Panc1 (cell line): ENCODE measurements at regions not wholly inside any gene's neighbourhood (a gene's known extent, or its start where the extent isn't known, plus 50 kb on each side); places are given as distances from the start of the nearest gene placed in this dataset.

ENCODE experiments used
- CTCF ChIP-seq: fragments of 450-650 bp; IDR thresholded peaks from 2 replicates; pipeline ENCODE4 v1.5.1; 2017; ENCODE audit warnings: mild to moderate bottlenecking
- POLR2AphosphoS5 ChIP-seq: IDR thresholded peaks from 2 replicates; pipeline ENCODE4 v1.6.1; 2012; ENCODE audit warnings: mild to moderate bottlenecking, low read depth, low read length, moderate library complexity
- SIN3A ChIP-seq: IDR thresholded peaks from 2 replicates; pipeline ENCODE4 v1.6.1; 2012; ENCODE audit warnings: low read depth, mild to moderate bottlenecking, low read length, moderate library complexity, borderline replicate concordance; ENCODE audit not compliant: insufficient read depth
- TCF7L2 ChIP-seq: IDR thresholded peaks from 2 replicates; pipeline ENCODE4 v1.6.1; 2011; ENCODE audit warnings: mild to moderate bottlenecking, low read depth, low read length, inconsistent platforms

- TF ChIP-seq CTCF: no peak
- TF ChIP-seq POLR2AphosphoS5: no peak
- TF ChIP-seq TCF7L2: no peak
- TF ChIP-seq SIN3A: no peak
Observed at GRCh38 chr20:17083738-17084137, 143.1 kb upstream of the PCSK2 start.
